ENCODE measurements at regions not wholly inside any gene's neighbourhood (a gene's known extent, or its start where the extent isn't known, plus 50 kb on each side); places are given as distances from the start of the nearest gene placed in this dataset.

DNA sequence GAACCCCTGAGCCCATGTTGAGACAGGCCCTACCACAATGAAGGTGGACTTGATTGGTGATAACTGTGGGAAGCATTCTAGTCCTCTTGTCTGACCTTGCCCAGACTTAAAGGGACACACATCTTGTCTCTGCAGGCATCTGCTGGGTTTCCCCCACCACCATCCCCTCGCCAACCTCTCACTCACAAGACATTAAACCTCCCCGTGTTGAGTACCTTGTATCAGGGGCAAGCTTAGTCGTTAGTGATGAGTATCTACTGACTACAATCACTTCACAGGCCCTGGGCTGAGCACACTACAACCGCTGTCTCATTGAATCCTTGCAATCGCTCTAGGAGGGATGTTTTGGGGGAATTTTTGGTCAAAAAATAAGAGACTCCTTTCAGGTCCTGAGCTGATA is 86.0 kb downstream of the ICOS start:
- TF ChIP-seq, protein P1, sequence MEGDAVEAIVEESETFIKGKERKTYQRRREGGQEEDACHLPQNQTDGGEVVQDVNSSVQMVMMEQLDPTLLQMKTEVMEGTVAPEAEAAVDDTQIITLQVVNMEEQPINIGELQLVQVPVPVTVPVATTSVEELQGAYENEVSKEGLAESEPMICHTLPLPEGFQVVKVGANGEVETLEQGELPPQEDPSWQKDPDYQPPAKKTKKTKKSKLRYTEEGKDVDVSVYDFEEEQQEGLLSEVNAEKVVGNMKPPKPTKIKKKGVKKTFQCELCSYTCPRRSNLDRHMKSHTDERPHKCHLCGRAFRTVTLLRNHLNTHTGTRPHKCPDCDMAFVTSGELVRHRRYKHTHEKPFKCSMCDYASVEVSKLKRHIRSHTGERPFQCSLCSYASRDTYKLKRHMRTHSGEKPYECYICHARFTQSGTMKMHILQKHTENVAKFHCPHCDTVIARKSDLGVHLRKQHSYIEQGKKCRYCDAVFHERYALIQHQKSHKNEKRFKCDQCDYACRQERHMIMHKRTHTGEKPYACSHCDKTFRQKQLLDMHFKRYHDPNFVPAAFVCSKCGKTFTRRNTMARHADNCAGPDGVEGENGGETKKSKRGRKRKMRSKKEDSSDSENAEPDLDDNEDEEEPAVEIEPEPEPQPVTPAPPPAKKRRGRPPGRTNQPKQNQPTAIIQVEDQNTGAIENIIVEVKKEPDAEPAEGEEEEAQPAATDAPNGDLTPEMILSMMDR (conservative IDR thresholded peaks at IDR 0.05; ENCODE audit: low read length) = no peak
- TF ChIP-seq EZH2phosphoT487 (IDR thresholded peaks at IDR 0.05; ENCODE audit: borderline replicate concordance, low read depth, low read length) = no peak
